ENCODE measurements at regions not wholly inside any gene's neighbourhood (a gene's known extent, or its start where the extent isn't known, plus 50 kb on each side); places are given as distances from the start of the nearest gene placed in this dataset.

- TF ChIP-seq CTCF (IDR thresholded peaks at IDR 0.05; ENCODE audit: low read length) (no peak), EZH2phosphoT487 (IDR thresholded peaks at IDR 0.05; ENCODE audit: low read length) (no peak)
Observed at GRCh38 chr10:46236546-46236887, 50.3 kb upstream of the ANTXRL start.
